GDM1 (cell line): ENCODE measurements at regions not wholly inside any gene's neighbourhood (a gene's known extent, or its start where the extent isn't known, plus 50 kb on each side); places are given as distances from the start of the nearest gene placed in this dataset.

Experiments
- DNase-seq: peaks from one replicate; lab custom pipeline; 2025; lab: John Stamatoyannopoulos, UW

GRCh38 chr3:23644099-23644498 is 161.7 kb upstream of the UBE2E1 start:
- DNase-seq: no peak

GRCh38 chr3:23644676-23645075 is 161.1 kb upstream of the UBE2E1 start:
- no peak for DNase-seq

GRCh38 chr3:23645533-23646183 is 160.1 kb upstream of the UBE2E1 start:
- no peak for DNase-seq

- no peak for DNase-seq
Measured at GRCh38 chr3:23646184-23646920, 159.4 kb upstream of the UBE2E1 start.

GRCh38 chr3:23647706-23648258 is 158.0 kb upstream of the UBE2E1 start:
- DNase-seq: no peak

- DNase-seq: peak; percentile 21
Measured at GRCh38 chr3:23648326-23648995, 157.3 kb upstream of the UBE2E1 start.

- no peak for DNase-seq
Measured at GRCh38 chr3:23648996-23649395, 156.8 kb upstream of the UBE2E1 start.

- no peak for DNase-seq
Measured at GRCh38 chr3:23649448-23649847, 156.3 kb upstream of the UBE2E1 start.

- no peak for DNase-seq
Measured at GRCh38 chr3:23650371-23651140, 155.2 kb upstream of the UBE2E1 start.

GRCh38 chr3:23653647-23654525 is 151.9 kb upstream of the UBE2E1 start:
- DNase-seq: no peak

GRCh38 chr3:23654571-23654970 is 151.2 kb upstream of the UBE2E1 start:
- no peak for DNase-seq

- DNase-seq: no peak
Measured at GRCh38 chr3:23655749-23656148, 150.0 kb upstream of the UBE2E1 start.

GRCh38 chr3:23656199-23656598 is 149.6 kb upstream of the UBE2E1 start:
- DNase-seq: no peak

GRCh38 chr3:23656821-23657220 is 148.9 kb upstream of the UBE2E1 start:
- DNase-seq: no peak

GRCh38 chr3:23657647-23658046 is 148.1 kb upstream of the UBE2E1 start:
- DNase-seq: no peak

GRCh38 chr3:23659274-23659673 is 146.5 kb upstream of the UBE2E1 start:
- peak; percentile 23 for DNase-seq

GRCh38 chr3:23659840-23660430 is 145.8 kb upstream of the UBE2E1 start:
- DNase-seq: peak; percentile 4

- DNase-seq: no peak
Measured at GRCh38 chr3:23662079-23662617, 143.6 kb upstream of the UBE2E1 start.

GRCh38 chr3:23663246-23663645 is 142.5 kb upstream of the UBE2E1 start:
- DNase-seq: no peak

GRCh38 chr3:23663661-23664186 is 142.0 kb upstream of the UBE2E1 start:
- no peak for DNase-seq
